HG02981 (cell line): ENCODE measurements at regions not wholly inside any gene's neighbourhood (a gene's known extent, or its start where the extent isn't known, plus 50 kb on each side); places are given as distances from the start of the nearest gene placed in this dataset.

Source experiments
- ATAC-seq: cut with Tn5 transposase; IDR thresholded peaks from one replicate; pipeline ENCODE4 v1.9.1; 2021; ENCODE audit warnings: mild to moderate bottlenecking, moderate library complexity; ENCODE audit not compliant: unreplicated experiment

GRCh38 chr14:101097109-101097793 lies 193.7 kb upstream of the RTL1 start:
- ATAC-seq: no peak

- no peak for ATAC-seq
Measured at GRCh38 chr14:101098177-101098576, 194.7 kb upstream of the RTL1 start.

DNA sequence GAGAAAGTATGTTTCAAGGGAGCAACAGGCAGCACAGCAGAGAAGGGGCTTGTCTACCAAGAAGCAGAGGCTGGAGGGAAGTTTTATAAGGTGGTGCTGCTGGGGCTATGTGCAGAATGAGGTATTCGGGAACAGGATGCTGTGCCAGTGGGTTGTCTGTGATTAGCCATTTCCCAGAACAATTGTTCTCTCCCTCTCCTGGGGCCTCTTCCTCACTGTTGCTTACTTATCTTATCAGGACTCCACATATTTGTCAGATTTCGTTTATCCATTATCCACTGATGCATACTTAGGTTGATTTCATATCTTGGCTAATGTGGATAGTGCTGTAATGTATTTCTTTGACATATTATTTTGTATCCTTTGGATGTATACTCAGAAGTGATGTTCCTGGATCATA lies 195.1 kb upstream of the RTL1 start:
- ATAC-seq: no peak

DNA sequence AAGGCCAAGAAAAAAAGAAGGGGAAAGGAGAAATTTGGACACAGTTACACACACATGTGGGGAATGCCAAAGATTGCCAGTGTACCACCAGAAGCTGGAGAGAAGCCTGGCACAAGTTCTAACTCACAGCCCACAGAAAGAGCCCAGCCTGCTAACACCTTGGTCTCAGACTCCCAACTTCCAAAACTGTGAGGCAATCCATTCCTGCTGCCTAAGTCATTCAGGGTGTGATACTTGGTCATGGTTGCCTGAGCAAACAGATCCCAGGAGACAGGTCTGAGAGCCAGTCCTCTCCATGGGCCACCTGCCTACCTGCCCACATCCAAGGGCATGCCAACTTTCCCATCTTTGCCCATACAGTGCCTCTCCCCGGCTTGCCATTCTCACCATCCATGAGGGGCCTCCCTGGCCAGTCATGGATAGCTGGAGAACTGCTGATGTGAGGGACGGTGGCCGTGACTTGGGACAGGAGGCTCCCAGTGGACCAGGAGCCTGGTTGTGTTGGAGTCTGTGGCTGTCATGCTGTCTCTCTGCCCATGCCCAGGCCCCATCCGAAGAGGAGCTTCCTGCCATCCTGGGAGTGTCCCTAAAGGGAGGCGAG lies 198.0 kb upstream of the RTL1 start:
- ATAC-seq: no peak

- ATAC-seq: no peak
Measured at GRCh38 chr14:101102875-101103274, 199.4 kb upstream of the RTL1 start.

- ATAC-seq: no peak
Measured at GRCh38 chr14:101103321-101103901, 199.9 kb upstream of the RTL1 start.

- no peak for ATAC-seq
Measured at GRCh38 chr14:101104485-101104884, 201.0 kb upstream of the RTL1 start.

GRCh38 chr14:101105045-101105444 lies 201.5 kb upstream of the RTL1 start:
- no peak for ATAC-seq

DNA sequence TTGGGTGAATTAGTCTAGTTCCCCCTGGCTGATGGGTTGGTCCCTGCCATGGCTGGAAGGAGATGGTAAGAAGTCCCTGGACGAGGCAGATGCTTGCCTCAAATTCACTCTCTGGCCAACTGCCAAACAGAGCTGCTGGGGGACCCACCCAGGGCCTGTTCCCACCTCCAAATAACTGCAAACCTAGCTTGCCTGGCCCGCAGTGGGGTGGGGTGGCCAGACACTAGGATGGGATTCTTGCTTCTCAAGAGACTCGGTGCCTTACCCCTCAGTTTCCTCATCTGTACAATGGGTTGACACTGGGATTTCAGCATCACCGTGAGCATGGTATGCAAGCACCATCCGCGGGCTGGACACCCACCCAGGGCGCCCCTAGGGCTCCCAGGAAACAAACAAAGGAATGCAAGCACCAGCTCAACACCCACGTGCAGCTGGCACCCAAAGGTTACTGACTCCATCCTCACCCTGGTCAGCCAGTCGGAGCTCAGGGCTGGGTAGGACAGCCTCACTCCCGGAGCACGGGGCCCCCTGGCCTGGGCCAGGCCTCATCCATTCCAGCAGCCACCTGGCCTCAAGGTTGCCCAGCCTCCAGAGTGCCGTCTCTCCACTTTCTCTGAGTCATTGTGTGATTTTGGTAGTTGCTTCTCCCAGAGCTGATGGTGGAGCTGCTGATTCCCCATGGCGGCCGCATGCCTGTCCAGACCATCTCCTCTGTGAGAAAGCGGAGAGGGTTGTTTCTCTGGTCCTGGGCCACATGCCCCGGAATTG lies 205.2 kb upstream of the RTL1 start:
- ATAC-seq: no peak

GRCh38 chr14:101109347-101109638 lies 205.8 kb upstream of the RTL1 start:
- ATAC-seq: no peak

DNA sequence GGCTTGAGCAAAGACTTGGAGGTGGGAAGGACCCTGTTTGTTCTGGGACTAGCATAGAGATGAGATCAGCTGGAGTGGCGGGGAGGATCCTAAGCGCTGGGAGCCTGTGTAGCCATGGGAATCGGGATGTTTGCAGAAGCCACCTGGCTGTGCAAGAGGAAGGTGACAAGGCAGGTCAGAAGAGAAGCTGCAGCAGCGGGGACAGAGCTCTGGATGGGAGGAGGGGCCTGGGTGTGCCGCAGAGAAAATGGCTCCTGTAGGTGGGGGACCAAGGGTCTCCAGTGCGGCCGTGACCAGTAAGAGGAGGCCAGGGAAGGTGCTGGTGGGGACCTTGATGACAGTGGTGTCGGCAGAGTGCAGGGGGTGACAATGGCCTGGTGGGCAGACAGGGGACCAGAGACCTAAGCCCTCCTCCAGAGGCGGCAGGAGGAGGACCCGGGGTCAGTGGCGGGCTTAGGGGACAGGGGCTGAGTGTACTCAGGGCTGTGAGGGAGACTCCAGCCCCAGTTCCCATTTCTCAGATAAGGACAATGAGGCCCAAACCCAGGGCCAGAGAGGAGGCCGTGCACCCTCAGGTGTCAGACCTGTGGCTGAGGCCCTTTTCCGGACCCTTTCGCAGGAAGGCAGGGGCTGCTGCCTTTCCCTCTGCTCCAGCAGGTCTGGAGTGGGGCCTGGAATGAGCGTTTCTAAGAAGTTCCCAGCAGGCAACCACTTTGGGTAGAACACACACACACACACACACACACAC lies 206.6 kb upstream of the RTL1 start:
- ATAC-seq: no peak

DNA sequence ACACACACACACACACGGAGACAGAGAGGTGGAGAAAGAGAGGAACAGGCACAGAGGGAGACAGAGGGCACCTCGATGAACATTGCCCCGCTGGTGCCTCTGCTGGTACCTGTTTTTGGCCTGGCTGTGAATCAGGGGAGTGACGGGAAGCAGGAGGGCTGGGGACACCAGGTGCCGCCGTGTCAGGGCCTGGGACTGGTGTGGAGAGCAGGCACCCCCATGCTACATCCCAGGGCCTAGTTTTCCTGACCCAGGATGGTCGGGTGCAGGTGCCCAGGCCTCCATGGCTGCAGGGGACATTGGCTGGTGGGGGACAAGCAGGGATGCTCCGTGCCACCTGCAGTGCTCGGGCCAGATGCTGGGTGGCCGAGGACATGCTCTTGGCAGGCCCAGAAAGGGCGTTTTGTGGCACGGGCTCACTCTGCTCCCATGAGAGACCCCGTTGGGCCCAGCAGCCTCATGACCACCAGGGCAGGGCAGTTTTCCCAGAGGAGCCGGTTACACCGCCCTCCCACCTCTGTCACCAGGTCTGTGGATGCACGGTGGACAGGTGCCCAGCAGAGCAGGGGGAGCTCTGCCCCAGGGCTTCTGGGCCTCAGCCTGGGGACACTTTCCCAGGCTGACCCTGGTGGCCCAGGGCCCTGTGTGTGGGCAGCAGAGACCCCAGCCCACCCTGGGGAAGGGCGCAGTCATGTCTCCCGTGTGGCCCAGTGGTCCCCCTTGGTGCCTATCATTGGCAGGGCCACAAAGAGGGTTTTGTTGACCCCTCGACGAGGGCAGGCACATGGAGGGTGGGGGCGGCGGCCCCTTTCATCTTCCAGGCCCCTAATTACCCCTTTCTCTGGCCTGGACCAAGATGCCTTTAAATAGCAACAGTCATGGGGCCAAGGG lies 207.5 kb upstream of the RTL1 start:
- ATAC-seq: no peak

- ATAC-seq: no peak
Measured at GRCh38 chr14:101111620-101112290, 208.2 kb upstream of the RTL1 start.

DNA sequence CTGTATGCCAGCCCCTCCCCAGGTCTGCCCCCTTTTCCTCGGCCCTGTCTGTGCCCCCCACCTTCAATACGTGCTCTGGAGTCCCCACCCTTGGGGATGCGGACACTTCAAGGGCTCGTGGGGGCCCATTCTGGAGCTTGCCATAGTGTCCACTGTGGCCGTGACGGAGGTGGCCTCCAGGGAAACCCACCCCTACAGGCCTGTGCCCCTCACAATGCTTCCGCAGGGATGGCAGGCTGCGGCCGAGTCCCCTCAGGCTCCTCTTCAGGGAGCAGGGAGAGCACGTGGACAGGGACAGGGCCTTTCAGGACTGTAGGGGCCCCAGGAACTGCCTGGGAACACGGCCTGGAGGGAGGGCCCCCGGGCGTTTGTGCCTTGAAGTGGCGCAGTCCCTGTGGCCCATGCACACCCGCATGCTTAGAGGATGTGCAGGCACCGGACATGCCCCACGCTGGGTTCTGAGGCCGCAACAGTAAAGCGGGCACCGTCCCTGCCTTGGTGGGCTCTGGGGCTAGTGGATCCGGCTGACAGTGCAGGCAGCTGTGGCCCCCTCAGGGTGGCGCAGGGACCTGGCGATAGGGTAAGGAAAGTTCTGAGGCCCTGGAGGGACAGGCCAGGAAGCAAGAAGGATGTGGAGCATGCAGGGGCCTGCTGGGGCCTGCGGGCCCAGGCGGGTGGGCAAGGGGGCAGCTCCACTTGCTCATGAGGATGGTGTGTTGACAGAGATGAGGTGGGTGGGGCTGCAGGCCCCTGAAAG lies 209.0 kb upstream of the RTL1 start:
- ATAC-seq: no peak

DNA sequence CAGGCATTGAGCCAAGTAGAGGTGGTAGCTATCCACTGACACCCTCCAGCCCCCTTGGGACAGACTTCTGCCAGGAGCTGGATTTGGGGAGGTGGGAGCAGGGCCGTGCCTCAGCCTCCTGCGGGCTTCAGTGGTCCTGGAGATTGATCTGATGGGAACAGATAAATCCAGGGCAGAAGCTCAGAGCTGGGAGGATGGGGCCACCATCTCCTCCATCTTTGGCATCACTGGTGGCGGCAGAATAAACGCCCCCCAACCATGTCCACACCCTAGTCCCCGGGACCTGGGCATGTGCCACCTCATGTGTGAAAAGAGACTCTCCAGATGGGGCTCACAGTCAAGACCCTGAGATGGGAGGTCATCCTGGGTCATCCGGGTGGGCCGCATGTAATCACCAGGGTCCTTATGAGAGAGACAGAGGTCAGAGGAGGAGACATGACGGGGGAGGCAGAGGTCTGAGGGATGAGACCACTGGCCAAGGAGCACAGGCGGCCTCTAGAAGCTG lies 209.6 kb upstream of the RTL1 start:
- ATAC-seq: no peak

- no peak for ATAC-seq
Measured at GRCh38 chr14:101113835-101114725, 210.6 kb upstream of the RTL1 start.

DNA sequence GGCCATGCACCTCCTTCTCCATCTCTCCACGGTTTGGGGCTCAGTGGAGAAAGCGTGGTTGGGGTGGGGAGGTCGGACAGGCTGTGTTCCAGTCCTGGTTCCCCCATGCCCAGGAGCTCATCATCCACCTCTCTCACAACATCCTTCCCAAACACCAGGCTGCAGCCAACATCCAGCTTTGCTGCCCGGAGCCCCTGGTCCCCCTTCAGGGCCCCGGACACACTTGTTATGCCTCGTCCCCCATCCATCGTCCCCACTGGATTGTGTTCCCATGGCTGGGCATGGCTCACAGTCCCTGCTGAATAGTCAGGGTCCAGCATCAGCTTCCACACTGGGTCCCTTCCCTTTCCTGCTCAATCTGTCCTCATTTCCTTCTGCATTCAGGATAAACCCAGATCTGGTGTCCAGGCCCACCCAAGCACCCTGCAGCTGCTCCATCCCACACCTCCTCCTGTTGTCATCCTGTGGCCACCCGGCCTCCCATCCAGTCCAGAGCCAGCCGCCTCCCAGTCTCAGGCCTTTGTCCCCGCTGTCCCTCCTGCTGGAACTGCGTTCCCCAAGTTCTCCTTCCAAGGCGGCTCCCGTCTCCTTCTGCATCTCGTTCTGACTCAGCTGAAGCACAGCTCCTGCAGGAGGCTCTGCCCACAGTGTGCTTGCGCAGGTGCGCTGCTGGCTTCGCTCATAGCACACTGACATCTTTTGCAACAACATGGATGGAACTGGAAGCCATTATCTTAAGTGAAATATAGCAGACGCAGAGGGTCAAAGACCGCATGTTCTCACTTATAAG lies 211.4 kb upstream of the RTL1 start:
- no peak for ATAC-seq
